T-cell (primary cell): ENCODE measurements at regions not wholly inside any gene's neighbourhood (a gene's known extent, or its start where the extent isn't known, plus 50 kb on each side); places are given as distances from the start of the nearest gene placed in this dataset.

ENCODE experiments used
- ATAC-seq, 4 experiments: fragments of 200-7000 bp in 3 of 4; fragments of 150-1000 bp in 1 of 4; cut with Tn5 transposase; replicated peaks in 1 of 4; 1 replicate in 3 of 4; 2 replicates in 1 of 4; pipeline ENCODE4 v1.10.0; 2021; ENCODE audit warnings: moderate library complexity in 3 of 4, mild to moderate bottlenecking in 2 of 4, moderate number of reproducible peaks in 1 of 4
- CTCF ChIA-PET, 2 donors: fragments of 300-600 bp; sonication (Branson Sonifier 250); formaldehyde crosslinking; loops; one replicate each; lab custom pipeline; 2022; ENCODE audit warnings: antibody characterized with exemption in 2 of 2; lab: Charles Lee
- POLR2A ChIA-PET, 2 donors: fragments of 300-600 bp; sonication (Branson Sonifier 250); formaldehyde crosslinking; loops; one replicate each; lab custom pipeline; 2022; ENCODE audit warnings: antibody characterized with exemption in 2 of 2; lab: Charles Lee
- DNase-seq, 35 experiments: peaks; one replicate each; pipeline versions ENCODE4 v3.0.0 to v3.0.0-alpha.2; 2013 to 2023
- H3K27ac ChIP-seq: one replicate; pipeline ENCODE4 v1.5.1; 2013; ENCODE audit warnings: low read length
- H3K27me3 ChIP-seq, 2 experiments: replicated peaks in 1 of 2; 1 replicate in 1 of 2; 2 replicates in 1 of 2; pipeline versions ENCODE4 v1.6.1 to v1.7.0; 2013; ENCODE audit warnings: low read length in 1 of 2, mixed read lengths in 1 of 2; ENCODE audit not compliant: control insufficient read depth in 2 of 2, insufficient read depth in 2 of 2; ENCODE audit errors: extremely low read depth in 1 of 2
- H3K36me3 ChIP-seq, 2 donors: 1 replicate in 1 of 2; 2 replicates in 1 of 2; pipeline versions ENCODE4 v1.6.1 to v1.7.0; 2013; ENCODE audit warnings: low read length in 1 of 2; ENCODE audit not compliant: control insufficient read depth in 2 of 2, insufficient read depth in 1 of 2; ENCODE audit errors: extremely low read depth in 1 of 2
- H3K4me1 ChIP-seq, 2 experiments: 1 replicate in 1 of 2; 2 replicates in 1 of 2; pipeline versions ENCODE4 v1.6.1 to v1.7.0; 2013; ENCODE audit warnings: low read length in 2 of 2, mixed read lengths in 1 of 2; ENCODE audit not compliant: insufficient read depth in 2 of 2, control insufficient read depth in 1 of 2; ENCODE audit errors: extremely low read depth in 1 of 2
- H3K4me3 ChIP-seq, 2 donors: 1 replicate in 1 of 2; 2 replicates in 1 of 2; pipeline versions ENCODE4 v1.5.1 to v1.7.0; 2013; ENCODE audit warnings: mild to moderate bottlenecking in 2 of 2, low read length in 1 of 2, moderate library complexity in 1 of 2; ENCODE audit not compliant: control insufficient read depth in 1 of 2; ENCODE audit errors: extremely low read depth in 1 of 2
- H3K9me3 ChIP-seq: 2 replicates; pipeline ENCODE4 v1.7.0; 2013
- H3K27ac Mint-ChIP-seq, 2 donors: one replicate each; pipeline ENCODE4 v1.8.0; 2020 to 2021; ENCODE audit warnings: mild to moderate bottlenecking in 2 of 2, mixed read lengths in 2 of 2
- H3K27me3 Mint-ChIP-seq, 2 donors: one replicate each; pipeline ENCODE4 v1.8.0; 2021 to 2022; ENCODE audit warnings: mixed read lengths in 2 of 2
- H3K36me3 Mint-ChIP-seq: one replicate; pipeline ENCODE4 v1.8.0; 2021; ENCODE audit warnings: mixed read lengths
- H3K4me1 Mint-ChIP-seq, 3 donors: one replicate each; pipeline ENCODE4 v1.8.0; 2020 to 2022; ENCODE audit warnings: mixed read lengths in 3 of 3, mild to moderate bottlenecking in 1 of 3
- H3K4me3 Mint-ChIP-seq, 3 donors: one replicate each; pipeline ENCODE4 v1.8.0; 2020 to 2022; ENCODE audit warnings: mild to moderate bottlenecking in 3 of 3, mixed read lengths in 3 of 3, moderate library complexity in 3 of 3
- H3K9me3 Mint-ChIP-seq, 3 donors: one replicate each; pipeline ENCODE4 v1.8.0; 2020 to 2022; ENCODE audit warnings: mixed read lengths in 3 of 3
- WGBS: methylation state at CpG from one replicate; pipeline ENCODE4 v1.1.5; 2013; ENCODE audit warnings: missing lambda C conversion rate; ENCODE audit not compliant: insufficient coverage; 5-methylcytosine and 5-hydroxymethylcytosine counted together

- CTCF ChIA-PET = no interaction called here
- H3K9me3 Mint-ChIP-seq = peaks cover 0 to 5% (median 4%) of the 10 kb centered on the region in 3 donors
- no peaks in the 10 kb centered on the region for H3K36me3 ChIP-seq
- no peaks in the 10 kb centered on the region for H3K4me1 Mint-ChIP-seq
- H3K27me3 Mint-ChIP-seq = no peaks in the 10 kb centered on the region
- no peaks in the 10 kb centered on the region for H3K27me3 ChIP-seq
- POLR2A ChIA-PET = no interaction called here
- H3K27ac ChIP-seq = no peak overlapping the region
- no peaks in the 10 kb centered on the region for H3K9me3 ChIP-seq
- no peaks in the 10 kb centered on the region for H3K36me3 Mint-ChIP-seq
- no peak for DNase-seq
- no peak overlapping the region for H3K4me3 Mint-ChIP-seq
- WGBS = 79% methylated on average over 2 of the region's 3 CpGs
- no peak overlapping the region for H3K27ac Mint-ChIP-seq
- ATAC-seq = no peak
- no peak overlapping the region for H3K4me3 ChIP-seq
- no peaks in the 10 kb centered on the region for H3K4me1 ChIP-seq
These were observed 707.2 kb downstream of the RWDD3 start for GRCh38 chr1:95941121-95941798.

GRCh38 chr1:95948023-95948422, 714.0 kb downstream of the RWDD3 start:
- H3K4me3 ChIP-seq = no peak overlapping the region
- no peaks in the 10 kb centered on the region for H3K9me3 ChIP-seq
- Mint-ChIP-seq H3K4me3 (no peak overlapping the region), H3K27me3 (no peaks in the 10 kb centered on the region), H3K27ac (no peak overlapping the region), H3K4me1 (no peaks in the 10 kb centered on the region), H3K9me3 (peaks cover 0 to 7% (median 3%) of the 10 kb centered on the region in 3 donors), H3K36me3 (no peaks in the 10 kb centered on the region)
- ChIA-PET CTCF (no interaction called here), POLR2A (no interaction called here)
- H3K4me1 ChIP-seq = no peaks in the 10 kb centered on the region
- no peaks in the 10 kb centered on the region for H3K36me3 ChIP-seq
- H3K27ac ChIP-seq = no peak overlapping the region
- DNase-seq (no peak), ATAC-seq (no peak)
- no peaks in the 10 kb centered on the region for H3K27me3 ChIP-seq

- Histone ChIP-seq H3K4me3 (no peak overlapping the region), H3K36me3 (no peaks in the 10 kb centered on the region), H3K27ac (no peak overlapping the region), H3K9me3 (no peaks in the 10 kb centered on the region), H3K4me1 (no peaks in the 10 kb centered on the region), H3K27me3 (no peaks in the 10 kb centered on the region)
- no peak for ATAC-seq
- DNase-seq = no peak
- H3K36me3 Mint-ChIP-seq = no peaks in the 10 kb centered on the region
- no CpG with 5 or more reads among the region's 12 CpGs for WGBS
- H3K27me3 Mint-ChIP-seq = no peaks in the 10 kb centered on the region
- peaks cover 3 to 8% (median 5%) of the 10 kb centered on the region in 3 donors for H3K9me3 Mint-ChIP-seq
- no peak overlapping the region for H3K27ac Mint-ChIP-seq
- ChIA-PET CTCF (no interaction called here), POLR2A (no interaction called here)
- no peak overlapping the region for H3K4me3 Mint-ChIP-seq
- H3K4me1 Mint-ChIP-seq = no peaks in the 10 kb centered on the region
These were observed 717.5 kb downstream of the RWDD3 start for GRCh38 chr1:95951371-95952102.

- no peak for ATAC-seq
- H3K4me3 ChIP-seq = no peak overlapping the region
- H3K9me3 ChIP-seq = no peaks in the 10 kb centered on the region
- H3K4me1 Mint-ChIP-seq = no peaks in the 10 kb centered on the region
- H3K4me1 ChIP-seq = no peaks in the 10 kb centered on the region
- WGBS = 0% methylated on average over 1 of the region's 4 CpGs
- peaks cover 4 to 13% (median 8%) of the 10 kb centered on the region in 3 donors for H3K9me3 Mint-ChIP-seq
- CTCF ChIA-PET = interaction anchor here in 1 of 2 donors (0.7 kb wide), 1 partner anchor 39 kb away, joined by 6 read pairs; no protein-coding TSS in a partner anchor
- no peak overlapping the region for H3K4me3 Mint-ChIP-seq
- POLR2A ChIA-PET = no interaction called here
- H3K27ac Mint-ChIP-seq = no peak overlapping the region
- no peaks in the 10 kb centered on the region for H3K36me3 ChIP-seq
- H3K27me3 Mint-ChIP-seq = no peaks in the 10 kb centered on the region
- no peak overlapping the region for H3K27ac ChIP-seq
- no peaks in the 10 kb centered on the region for H3K27me3 ChIP-seq
- DNase-seq = no peak
- no peaks in the 10 kb centered on the region for H3K36me3 Mint-ChIP-seq
These were observed 719.0 kb downstream of the RWDD3 start for GRCh38 chr1:95953015-95953414.

- Histone ChIP-seq H3K9me3 (no peaks in the 10 kb centered on the region), H3K27ac (no peak overlapping the region), H3K27me3 (no peaks in the 10 kb centered on the region), H3K36me3 (no peaks in the 10 kb centered on the region), H3K4me1 (no peaks in the 10 kb centered on the region), H3K4me3 (no peak overlapping the region)
- ATAC-seq = no peak
- DNase-seq = no peak
- no peak overlapping the region for H3K27ac Mint-ChIP-seq
- WGBS = 88% methylated on average over 1 of the region's 3 CpGs
- ChIA-PET POLR2A (no interaction called here), CTCF (no interaction called here)
- no peak overlapping the region for H3K4me3 Mint-ChIP-seq
- peaks cover 10 to 14% (median 11%) of the 10 kb centered on the region in 3 donors for H3K9me3 Mint-ChIP-seq
- no peaks in the 10 kb centered on the region for H3K4me1 Mint-ChIP-seq
- no peaks in the 10 kb centered on the region for H3K27me3 Mint-ChIP-seq
- H3K36me3 Mint-ChIP-seq = no peaks in the 10 kb centered on the region
These were observed 720.6 kb downstream of the RWDD3 start for GRCh38 chr1:95954585-95954984.

- H3K4me1 Mint-ChIP-seq = no peaks in the 10 kb centered on the region
- ATAC-seq = no peak
- no peak overlapping the region for H3K27ac Mint-ChIP-seq
- DNase-seq = no peak
- Histone ChIP-seq H3K27ac (no peak overlapping the region), H3K36me3 (no peaks in the 10 kb centered on the region), H3K27me3 (no peaks in the 10 kb centered on the region), H3K9me3 (no peaks in the 10 kb centered on the region), H3K4me1 (no peaks in the 10 kb centered on the region), H3K4me3 (no peak overlapping the region)
- no peaks in the 10 kb centered on the region for H3K36me3 Mint-ChIP-seq
- no peak overlapping the region for H3K4me3 Mint-ChIP-seq
- ChIA-PET POLR2A (no interaction called here), CTCF (no interaction called here)
- H3K9me3 Mint-ChIP-seq = peaks cover 9 to 13% (median 12%) of the 10 kb centered on the region in 3 donors
- H3K27me3 Mint-ChIP-seq = no peaks in the 10 kb centered on the region
These were observed 722.2 kb downstream of the RWDD3 start for GRCh38 chr1:95956215-95956614.
